ENCODE measurements at regions not wholly inside any gene's neighbourhood (a gene's known extent, or its start where the extent isn't known, plus 50 kb on each side); places are given as distances from the start of the nearest gene placed in this dataset.
A peak's percentile ranks its signal among the peaks of the same experiment; 100 is the strongest.

- DNase-seq, result no peak
Observed at GRCh38 chr2:237150186-237150585, 64.5 kb downstream of the COPS8 start.

GRCh38 chr2:237150831-237151375 is 65.2 kb downstream of the COPS8 start:
- no peak for DNase-seq

- no peak for DNase-seq
Observed at GRCh38 chr2:237152361-237152760, 66.7 kb downstream of the COPS8 start.

DNA sequence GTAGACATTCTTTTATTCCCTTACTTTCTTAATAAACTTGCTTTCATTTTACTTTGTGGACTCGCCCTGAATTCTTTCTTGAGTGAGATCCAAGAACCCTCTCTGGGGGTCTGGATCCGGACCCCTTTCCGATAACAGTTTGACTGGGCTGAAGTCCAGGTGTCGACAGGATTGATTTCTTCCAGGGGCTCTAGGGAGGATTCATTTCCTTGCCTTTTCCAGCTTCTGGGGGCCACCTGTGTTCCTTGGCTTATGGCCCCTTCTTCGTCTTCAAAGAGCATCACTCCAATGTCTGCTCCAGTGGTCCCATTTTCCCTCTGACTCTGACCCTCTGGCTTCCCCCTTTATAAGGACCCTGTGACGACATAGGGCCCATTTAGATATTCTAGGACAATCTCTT is 67.5 kb downstream of the COPS8 start:
- no peak for DNase-seq

GRCh38 chr2:237154082-237154638 is 68.5 kb downstream of the COPS8 start:
- peak; percentile 51 for DNase-seq

DNA sequence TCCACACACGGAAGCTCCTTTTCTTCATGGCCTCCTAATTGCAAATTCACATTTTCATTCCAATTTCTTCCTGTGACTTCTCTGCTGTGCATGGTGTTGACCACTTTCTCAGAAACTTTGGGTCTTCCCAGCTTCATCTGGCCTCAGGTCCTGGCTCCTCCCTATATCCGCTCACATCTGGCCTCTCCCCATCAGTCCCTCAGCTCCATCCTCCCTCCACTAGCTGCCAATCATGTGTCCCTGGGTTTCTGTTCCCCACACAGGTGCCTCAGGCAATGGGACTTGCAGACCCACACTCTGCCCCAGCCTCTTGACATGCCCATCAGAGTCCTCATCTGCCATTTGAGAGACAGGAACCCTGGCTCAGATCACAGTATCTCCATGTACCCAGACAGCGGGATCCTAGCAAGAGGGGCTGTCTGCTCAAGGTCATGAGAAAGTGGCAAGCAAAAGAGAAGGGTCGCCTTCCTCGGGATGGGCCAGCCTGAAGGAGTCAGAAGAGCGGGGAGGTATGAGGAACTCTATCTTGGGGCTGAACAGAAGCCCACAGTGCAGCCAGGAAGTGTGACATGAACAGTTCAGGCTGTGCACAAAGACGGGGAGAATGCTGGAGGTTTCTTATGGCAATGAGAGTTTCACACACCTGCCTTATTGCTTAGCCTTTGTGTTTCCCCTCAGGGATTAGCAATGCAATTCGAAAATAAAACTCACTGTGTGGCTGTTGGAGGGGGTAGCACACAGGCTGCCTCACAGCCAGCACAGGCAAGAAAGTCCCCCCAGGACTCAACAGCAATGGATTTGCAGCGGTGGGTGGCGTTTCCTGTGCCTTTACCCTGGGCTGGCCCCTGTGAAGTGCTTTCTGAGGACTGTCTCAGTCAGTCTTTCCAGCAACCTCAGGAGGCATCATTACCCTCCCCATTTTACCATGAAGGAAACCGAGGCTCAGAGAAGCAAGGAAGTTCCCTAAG is 69.5 kb downstream of the COPS8 start:
- DNase-seq, result peak; percentile 8

- DNase-seq, result peak; percentile 53
Observed at GRCh38 chr2:237156031-237156856, 70.6 kb downstream of the COPS8 start.

- DNase-seq, result no peak
Observed at GRCh38 chr2:237156857-237157779, 71.4 kb downstream of the COPS8 start.

GRCh38 chr2:237157780-237158102 is 72.1 kb downstream of the COPS8 start:
- DNase-seq, result no peak

- DNase-seq, result no peak
Observed at GRCh38 chr2:237158194-237158593, 72.5 kb downstream of the COPS8 start.

DNA sequence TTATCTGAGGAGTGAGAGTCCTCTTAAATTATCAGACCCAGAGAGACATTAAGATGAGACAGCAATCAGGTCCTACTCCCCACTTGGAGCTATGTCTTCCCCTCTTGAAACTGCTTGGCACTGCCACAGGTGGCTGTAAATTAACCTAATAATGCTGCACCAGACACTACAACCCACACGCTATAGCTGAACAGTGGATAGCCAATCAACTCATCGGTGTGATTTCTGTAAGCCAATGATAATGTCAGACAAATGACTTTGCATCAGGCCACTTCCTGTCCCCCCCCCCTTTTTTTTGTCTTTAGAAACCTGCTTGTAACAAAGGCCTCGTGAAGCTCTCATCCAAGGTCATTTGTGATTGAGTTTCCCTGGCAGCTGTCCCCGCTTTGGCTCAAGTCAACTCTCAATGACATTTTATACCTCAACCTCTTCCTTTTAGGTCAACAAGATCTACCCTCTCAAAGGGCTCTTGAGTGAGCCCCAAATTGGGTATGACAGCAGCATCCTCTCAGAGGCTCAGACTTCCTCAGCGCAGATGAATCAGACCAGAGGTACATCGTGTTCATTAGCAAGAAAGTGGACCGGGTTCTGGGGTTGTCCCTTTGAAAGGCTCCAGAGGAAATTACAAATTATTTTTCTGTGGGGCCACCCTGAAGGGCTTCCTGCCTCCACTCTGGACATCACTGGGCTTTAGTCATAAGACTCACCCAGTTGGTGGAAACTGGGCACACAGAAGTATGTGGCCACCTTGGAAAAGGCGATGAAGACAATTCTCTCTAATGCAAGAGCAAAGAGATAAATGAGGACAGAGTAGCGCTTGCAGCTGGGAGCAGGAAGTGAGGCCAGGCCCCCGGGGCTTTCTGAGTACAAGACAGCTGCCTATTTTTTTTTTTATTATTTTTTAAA is 73.6 kb downstream of the COPS8 start:
- no peak for DNase-seq

DNA sequence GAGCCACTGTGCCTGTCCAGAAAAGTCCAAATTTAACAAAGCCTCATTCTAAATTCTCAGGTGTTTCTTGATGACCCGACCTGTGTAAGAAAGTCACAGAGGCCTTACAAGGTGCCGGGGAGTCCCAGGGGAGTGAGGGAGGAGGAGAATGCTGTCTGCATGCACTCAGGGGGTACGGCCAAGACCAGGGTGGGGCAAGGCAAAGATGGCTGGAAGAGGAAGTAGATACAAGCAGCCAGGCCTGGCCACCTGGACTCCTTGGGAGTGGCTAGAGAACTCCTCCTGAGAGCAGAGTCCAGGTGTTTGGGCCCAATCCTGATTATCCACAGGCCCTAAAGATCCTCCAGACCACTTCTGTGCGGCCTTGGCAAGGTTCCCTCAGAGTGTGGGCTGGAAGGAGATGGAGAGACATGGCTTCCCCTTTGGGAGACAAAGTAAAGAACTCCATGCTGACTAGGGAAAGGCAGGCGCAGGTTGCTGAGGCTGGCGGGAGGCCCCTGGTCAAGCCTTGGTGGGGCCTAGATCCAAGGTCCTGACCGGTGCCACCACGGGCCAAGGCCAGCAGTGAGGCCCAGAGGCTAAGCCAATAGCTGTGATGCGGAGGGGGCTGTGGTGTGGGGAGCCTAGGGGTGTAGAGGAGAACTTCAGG is 74.7 kb downstream of the COPS8 start:
- DNase-seq, result no peak

GRCh38 chr2:237161189-237161588 is 75.5 kb downstream of the COPS8 start:
- DNase-seq, result no peak

GRCh38 chr2:237162959-237163358 is 77.3 kb downstream of the COPS8 start:
- DNase-seq, result no peak

GRCh38 chr2:237164474-237165042 is 78.9 kb downstream of the COPS8 start:
- DNase-seq, result no peak

DNA sequence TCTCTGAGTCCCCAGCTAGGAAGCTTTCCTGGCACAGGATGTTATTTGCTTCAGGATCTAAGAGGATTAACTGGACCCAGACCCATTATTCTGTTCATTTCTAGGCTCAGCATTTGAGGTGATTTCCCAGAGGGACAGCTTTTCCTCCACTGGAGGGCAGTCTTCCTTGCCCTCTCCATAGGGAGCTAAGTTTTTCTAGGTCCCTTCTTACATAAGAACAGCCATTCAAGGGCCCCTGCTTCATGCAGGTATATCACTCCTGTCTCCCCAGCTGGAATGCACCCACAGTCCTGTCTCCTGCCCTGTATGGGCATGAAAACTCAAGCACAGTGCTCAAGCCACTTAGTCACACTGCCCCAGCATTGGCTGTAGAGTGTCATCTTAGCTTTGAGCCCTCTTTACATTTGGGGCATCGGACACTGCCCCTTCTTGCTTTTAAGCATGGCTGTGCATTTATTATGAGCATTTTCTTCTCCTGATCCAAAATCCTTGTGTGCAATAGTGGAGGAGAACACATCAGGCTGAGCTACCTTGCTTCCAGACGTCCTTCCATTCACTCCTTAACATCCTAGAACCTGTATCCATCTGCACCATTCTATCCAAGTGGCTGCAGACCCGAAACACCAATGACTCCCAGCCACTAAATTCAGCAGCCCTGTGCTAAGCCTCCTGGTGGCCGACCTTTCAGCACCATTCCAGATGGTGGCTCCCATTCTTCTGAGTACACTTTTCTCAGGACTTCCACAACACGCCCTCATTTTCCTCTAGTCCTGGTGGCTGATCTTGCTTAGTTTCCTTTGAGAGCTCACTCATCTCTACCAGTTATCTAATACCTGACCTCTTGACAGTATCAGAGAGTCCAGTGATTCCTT is 80.0 kb downstream of the COPS8 start:
- DNase-seq, result no peak

DNA sequence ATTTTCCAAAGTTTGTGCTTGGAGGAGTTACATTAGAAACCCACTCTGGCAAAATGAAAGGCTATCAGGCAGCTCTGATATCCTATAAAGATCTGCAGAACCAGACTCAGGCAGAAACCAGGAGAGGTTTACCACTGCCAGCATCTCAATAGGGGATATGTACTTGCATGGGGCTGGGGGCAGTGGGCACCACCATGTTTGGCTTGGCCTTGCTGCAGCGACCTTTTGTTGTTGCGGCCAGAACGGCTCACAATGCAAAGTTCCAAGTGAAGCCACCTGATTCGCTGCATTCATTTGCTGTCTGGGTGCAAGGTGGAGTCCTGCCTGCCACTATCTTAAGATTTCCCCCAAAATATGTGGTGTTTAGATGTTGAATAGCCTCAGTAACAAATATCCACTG is 81.3 kb downstream of the COPS8 start:
- DNase-seq, result no peak

- DNase-seq, result no peak
Observed at GRCh38 chr2:237167934-237168333, 82.2 kb downstream of the COPS8 start.

- no peak for DNase-seq
Observed at GRCh38 chr2:237170020-237170419, 84.3 kb downstream of the COPS8 start.

All from activated naive CD4-positive, alpha-beta T cell treated with Interleukin-2 at 50 U/mL for 16 hours (primary cell).